Stimulated activated CD4-positive, alpha-beta T cell treated with anti-CD3 and anti-CD28 coated beads, Interleukin-1b, Interleukin-23, amount 100 ng/mL, for 48 hours (primary cell): ENCODE measurements at regions not wholly inside any gene's neighbourhood (a gene's known extent, or its start where the extent isn't known, plus 50 kb on each side); places are given as distances from the start of the nearest gene placed in this dataset.
A peak's percentile ranks its signal among the peaks of the same experiment; 100 is the strongest.

Source experiments
- DNase-seq: peaks from one replicate; pipeline ENCODE4 v3.0.0-alpha.2; 2020

GRCh38 chr12:89977405-89978085 lies 268.9 kb upstream of the ATP2B1 start:
- DNase-seq, result no peak

- no peak for DNase-seq
Observed at GRCh38 chr12:89976866-89977265, 268.2 kb upstream of the ATP2B1 start.

GRCh38 chr12:89975574-89975973 lies 266.9 kb upstream of the ATP2B1 start:
- no peak for DNase-seq

GRCh38 chr12:89971880-89972279 lies 263.2 kb upstream of the ATP2B1 start:
- DNase-seq, result no peak

GRCh38 chr12:89970722-89971121 lies 262.1 kb upstream of the ATP2B1 start:
- DNase-seq, result no peak

- DNase-seq, result no peak
Observed at GRCh38 chr12:89969093-89969492, 260.5 kb upstream of the ATP2B1 start.

GRCh38 chr12:89968151-89968700 lies 259.6 kb upstream of the ATP2B1 start:
- DNase-seq, result no peak

GRCh38 chr12:89966495-89967240 lies 258.0 kb upstream of the ATP2B1 start:
- no peak for DNase-seq

- DNase-seq, result no peak
Observed at GRCh38 chr12:89965993-89966392, 257.4 kb upstream of the ATP2B1 start.

GRCh38 chr12:89962648-89963047 lies 254.0 kb upstream of the ATP2B1 start:
- DNase-seq, result no peak

GRCh38 chr12:89960607-89961394 lies 252.2 kb upstream of the ATP2B1 start:
- no peak for DNase-seq

- DNase-seq, result no peak
Observed at GRCh38 chr12:89960011-89960507, 251.4 kb upstream of the ATP2B1 start.

- no peak for DNase-seq
Observed at GRCh38 chr12:89959179-89959578, 250.5 kb upstream of the ATP2B1 start.

- DNase-seq, result no peak
Observed at GRCh38 chr12:89954259-89954658, 245.6 kb upstream of the ATP2B1 start.

GRCh38 chr12:89951694-89952060 lies 243.0 kb upstream of the ATP2B1 start:
- DNase-seq, result no peak

- peak; percentile 19 for DNase-seq
Observed at GRCh38 chr12:89951050-89951693, 242.5 kb upstream of the ATP2B1 start.

- DNase-seq, result no peak
Observed at GRCh38 chr12:89950421-89950820, 241.8 kb upstream of the ATP2B1 start.

- peak; percentile 37 for DNase-seq
Observed at GRCh38 chr12:89949457-89950195, 241.0 kb upstream of the ATP2B1 start.

- DNase-seq, result no peak
Observed at GRCh38 chr12:89948271-89949175, 239.9 kb upstream of the ATP2B1 start.

GRCh38 chr12:89947437-89948270 lies 239.0 kb upstream of the ATP2B1 start:
- no peak for DNase-seq
